Neural cell (in vitro differentiated cells): ENCODE measurements at regions not wholly inside any gene's neighbourhood (a gene's known extent, or its start where the extent isn't known, plus 50 kb on each side); places are given as distances from the start of the nearest gene placed in this dataset.

Source experiments
- H2AFZ ChIP-seq: fragments of 200-600, 300-800 bp; sonication (generic), shearing (Covaris generic); 2 replicates; pipeline ENCODE4 v1.6.0; 2014; ENCODE audit warnings: low read depth, mild to moderate bottlenecking, antibody characterized with exemption, low read length, moderate library complexity
- H3F3A ChIP-seq: fragments of 200-600 bp; shearing (Covaris generic); 2 replicates; pipeline ENCODE4 v1.6.1; 2016; ENCODE audit warnings: mild to moderate bottlenecking, moderate library complexity, mixed read lengths, antibody characterized with exemption, low read length; ENCODE audit not compliant: insufficient read depth, poor library complexity, severe bottlenecking
- H3K27ac ChIP-seq: fragments of 200-600, 300-800 bp; sonication (generic), shearing (Covaris generic); 2 replicates; pipeline ENCODE4 v1.5.1; 2014; ENCODE audit warnings: mild to moderate bottlenecking, low read length, moderate library complexity
- H3K27me3 ChIP-seq: fragments of 300-800, 200-600 bp; sonication (generic), shearing (Covaris generic); 2 replicates; pipeline ENCODE4 v1.6.0; 2014; ENCODE audit warnings: mild to moderate bottlenecking, low read depth, low read length, moderate library complexity; ENCODE audit not compliant: insufficient read depth
- H3K36me3 ChIP-seq: fragments of 300-800, 200-600 bp; sonication (generic), shearing (Covaris generic); 2 replicates; pipeline ENCODE4 v1.5.1; 2014; ENCODE audit warnings: mild to moderate bottlenecking, antibody characterized with exemption, low read length, moderate library complexity; ENCODE audit not compliant: insufficient read depth
- H3K4me2 ChIP-seq: fragments of 300-800, 200-600 bp; sonication (generic), shearing (Covaris generic); 2 replicates; pipeline ENCODE4 v1.6.0; 2014; ENCODE audit warnings: mild to moderate bottlenecking, low read length
- H3K4me3 ChIP-seq: fragments of 300-800, 200-600 bp; sonication (generic), shearing (Covaris generic); 2 replicates; pipeline ENCODE4 v1.5.1; 2014; ENCODE audit warnings: mild to moderate bottlenecking, low read length, moderate library complexity
- H3K79me2 ChIP-seq: fragments of 200-600 bp; shearing (Covaris generic); replicated peaks from 2 replicates; pipeline ENCODE4 v1.6.0; 2014; ENCODE audit warnings: mild to moderate bottlenecking, low read length, moderate library complexity; ENCODE audit not compliant: insufficient read depth
- H3K9ac ChIP-seq: fragments of 300-800, 200-600 bp; sonication (generic), shearing (Covaris generic); 2 replicates; pipeline ENCODE4 v1.6.1; 2016; ENCODE audit warnings: mild to moderate bottlenecking, low read length, mixed read lengths
- H3K9me2 ChIP-seq: fragments of 200-600 bp; shearing (Covaris generic); 2 replicates; pipeline ENCODE4 v1.6.1; 2016; ENCODE audit warnings: mild to moderate bottlenecking, low read length, mixed read lengths; ENCODE audit not compliant: insufficient read depth
- H3K9me3 ChIP-seq: fragments of 200-600, 300-800 bp; sonication (generic), shearing (Covaris generic); 2 replicates; pipeline ENCODE4 v1.6.1; 2016; ENCODE audit warnings: mild to moderate bottlenecking, mixed run types, low read length, moderate library complexity, mixed read lengths
- H4K20me1 ChIP-seq: fragments of 200-600 bp; shearing (Covaris generic); 2 replicates; pipeline ENCODE4 v1.6.1; 2016; ENCODE audit warnings: mild to moderate bottlenecking, mixed run types; ENCODE audit not compliant: insufficient read depth
- CTCF ChIP-seq: fragments of 450-650 bp; IDR thresholded peaks from 2 replicates; pipeline ENCODE4 v1.5.1; 2014; ENCODE audit warnings: antibody characterized with exemption, mild to moderate bottlenecking, moderate library complexity; ENCODE audit not compliant: poor library complexity, severe bottlenecking
- EP300 ChIP-seq: fragments of 450-650 bp; conservative IDR thresholded peaks from 2 replicates; pipeline ENCODE4 v1.6.1; 2014; ENCODE audit warnings: antibody characterized with exemption, mild to moderate bottlenecking, moderate library complexity; ENCODE audit not compliant: poor library complexity, severe bottlenecking
- EZH2 ChIP-seq: fragments of 200-600, 300-800 bp; shearing (Covaris generic), sonication (generic); IDR thresholded peaks from 2 replicates; pipeline ENCODE4 v1.6.1; 2014; ENCODE audit warnings: antibody characterized with exemption, low read length, borderline replicate concordance, mild to moderate bottlenecking; ENCODE audit not compliant: insufficient read depth, poor library complexity, severe bottlenecking
- MXI1 ChIP-seq: fragments of 450-650 bp; conservative IDR thresholded peaks from 2 replicates; pipeline ENCODE4 v1.6.1; 2014; ENCODE audit warnings: antibody characterized with exemption, mild to moderate bottlenecking; ENCODE audit not compliant: poor library complexity, severe bottlenecking
- POLR2AphosphoS5 ChIP-seq: IDR thresholded peaks from 2 replicates; pipeline ENCODE4 v1.6.1; 2012
- RAD21 ChIP-seq: fragments of 450-650 bp; conservative IDR thresholded peaks from 2 replicates; pipeline ENCODE4 v1.6.1; 2014; ENCODE audit warnings: antibody characterized with exemption, mild to moderate bottlenecking, moderate library complexity
- REST ChIP-seq: IDR thresholded peaks from 2 replicates; pipeline ENCODE4 v1.6.1; 2012; ENCODE audit warnings: borderline replicate concordance
- SMC3 ChIP-seq: fragments of 450-650 bp; conservative IDR thresholded peaks from 2 replicates; pipeline ENCODE4 v1.6.1; 2014; ENCODE audit warnings: antibody characterized with exemption, mild to moderate bottlenecking, moderate library complexity; ENCODE audit not compliant: poor library complexity
- TAF1 ChIP-seq: IDR thresholded peaks from 2 replicates; pipeline ENCODE4 v1.6.1; 2012; ENCODE audit warnings: low read depth

- no peak overlapping the region for H3K4me2 ChIP-seq
- H2AFZ ChIP-seq, result no peak overlapping the region
- H3K27me3 ChIP-seq, result no peaks in the 10 kb centered on the region
- H3K79me2 ChIP-seq, result no peaks in the 10 kb centered on the region
- no peak overlapping the region for H3K9ac ChIP-seq
- TF ChIP-seq CTCF, result no peak
- no peak for TF ChIP-seq POLR2AphosphoS5
- TF ChIP-seq RAD21, result no peak
- no peaks in the 10 kb centered on the region for H3K9me2 ChIP-seq
- H3K36me3 ChIP-seq, result no peaks in the 10 kb centered on the region
- no peak overlapping the region for H3K27ac ChIP-seq
- H4K20me1 ChIP-seq, result no peaks in the 10 kb centered on the region
- H3K9me3 ChIP-seq, result no peaks in the 10 kb centered on the region
- H3K4me3 ChIP-seq, result no peak overlapping the region
- H3F3A ChIP-seq, result no peaks in the 10 kb centered on the region
Measured at GRCh38 chr13:84192125-84192524, 309.9 kb upstream of the SLITRK1 start.

GRCh38 chr13:84191139-84191538 lies 308.9 kb upstream of the SLITRK1 start:
- H3K27me3 ChIP-seq, result no peaks in the 10 kb centered on the region
- no peaks in the 10 kb centered on the region for H3F3A ChIP-seq
- H3K4me3 ChIP-seq, result no peak overlapping the region
- no peaks in the 10 kb centered on the region for H3K79me2 ChIP-seq
- H3K27ac ChIP-seq, result peak overlapping the region; percentile 24
- no peak overlapping the region for H2AFZ ChIP-seq
- H3K9me2 ChIP-seq, result no peaks in the 10 kb centered on the region
- peak; percentile 82 for TF ChIP-seq POLR2AphosphoS5
- TF ChIP-seq EP300, result peak; percentile 80
- TF ChIP-seq MXI1, result no peak
- no peak for TF ChIP-seq EZH2
- TF ChIP-seq REST, result peak; percentile 78
- no peak for TF ChIP-seq SMC3
- no peak for TF ChIP-seq CTCF
- TF ChIP-seq TAF1, result no peak
- TF ChIP-seq RAD21, result peak; percentile 11
- H3K4me2 ChIP-seq, result no peak overlapping the region
- H4K20me1 ChIP-seq, result no peaks in the 10 kb centered on the region
- H3K9me3 ChIP-seq, result no peaks in the 10 kb centered on the region
- H3K36me3 ChIP-seq, result no peaks in the 10 kb centered on the region
- H3K9ac ChIP-seq, result no peak overlapping the region
